ENCODE measurements at regions not wholly inside any gene's neighbourhood (a gene's known extent, or its start where the extent isn't known, plus 50 kb on each side); places are given as distances from the start of the nearest gene placed in this dataset.

DNA sequence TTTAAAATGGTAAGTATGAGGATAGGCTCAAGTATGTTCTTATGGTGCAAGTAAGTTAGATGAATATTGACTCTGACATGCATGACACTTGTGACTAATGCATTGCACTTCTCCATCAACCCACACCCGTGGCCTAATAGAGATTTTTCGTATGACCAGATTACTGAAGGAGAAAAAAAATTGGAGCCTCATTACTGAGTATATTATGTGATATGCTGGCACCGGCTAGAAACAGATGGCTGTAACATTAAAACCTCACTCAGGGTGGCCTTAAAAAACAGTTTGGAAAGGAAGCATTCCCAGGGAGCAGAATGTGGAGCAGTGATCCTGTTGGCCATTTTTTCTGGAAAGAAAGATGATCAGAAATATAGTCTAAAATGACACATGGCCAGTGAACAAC is 766.4 kb downstream of the PRELID2 start:
- TF ChIP-seq, protein P1, sequence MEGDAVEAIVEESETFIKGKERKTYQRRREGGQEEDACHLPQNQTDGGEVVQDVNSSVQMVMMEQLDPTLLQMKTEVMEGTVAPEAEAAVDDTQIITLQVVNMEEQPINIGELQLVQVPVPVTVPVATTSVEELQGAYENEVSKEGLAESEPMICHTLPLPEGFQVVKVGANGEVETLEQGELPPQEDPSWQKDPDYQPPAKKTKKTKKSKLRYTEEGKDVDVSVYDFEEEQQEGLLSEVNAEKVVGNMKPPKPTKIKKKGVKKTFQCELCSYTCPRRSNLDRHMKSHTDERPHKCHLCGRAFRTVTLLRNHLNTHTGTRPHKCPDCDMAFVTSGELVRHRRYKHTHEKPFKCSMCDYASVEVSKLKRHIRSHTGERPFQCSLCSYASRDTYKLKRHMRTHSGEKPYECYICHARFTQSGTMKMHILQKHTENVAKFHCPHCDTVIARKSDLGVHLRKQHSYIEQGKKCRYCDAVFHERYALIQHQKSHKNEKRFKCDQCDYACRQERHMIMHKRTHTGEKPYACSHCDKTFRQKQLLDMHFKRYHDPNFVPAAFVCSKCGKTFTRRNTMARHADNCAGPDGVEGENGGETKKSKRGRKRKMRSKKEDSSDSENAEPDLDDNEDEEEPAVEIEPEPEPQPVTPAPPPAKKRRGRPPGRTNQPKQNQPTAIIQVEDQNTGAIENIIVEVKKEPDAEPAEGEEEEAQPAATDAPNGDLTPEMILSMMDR (IDR thresholded peaks at IDR 0.05; ENCODE audit: insufficient read depth, low read depth, low read length) = no peak
- TF ChIP-seq EZH2 (IDR thresholded peaks at IDR 0.05; ENCODE audit: insufficient read depth, low read length) = no peak

Measured in astrocyte (in vitro differentiated cells and primary cell).